GM19438 (cell line): ENCODE measurements at regions not wholly inside any gene's neighbourhood (a gene's known extent, or its start where the extent isn't known, plus 50 kb on each side); places are given as distances from the start of the nearest gene placed in this dataset.
"Not testable (repeated sequence)": the region's sequence is repeated elsewhere in the genome, so short reads cannot be mapped to it uniquely, and the experiment has no call there.

Experiments
- ATAC-seq: cut with Tn5 transposase; IDR thresholded peaks from one replicate; pipeline ENCODE4 v1.9.1; 2021; ENCODE audit warnings: low read depth; ENCODE audit not compliant: unreplicated experiment

- ATAC-seq, result no peak
Observed at GRCh38 chr12:127149226-127149964, 1117.6 kb upstream of the TMEM132C start.

GRCh38 chr12:127150028-127150427 lies 1116.9 kb upstream of the TMEM132C start:
- ATAC-seq, result peak; percentile 74

- ATAC-seq, result peak; percentile 43
Observed at GRCh38 chr12:127150479-127150878, 1116.5 kb upstream of the TMEM132C start.

GRCh38 chr12:127150956-127151355 lies 1116.0 kb upstream of the TMEM132C start:
- no peak for ATAC-seq

- ATAC-seq, result no peak
Observed at GRCh38 chr12:127153996-127154395, 1113.0 kb upstream of the TMEM132C start.

GRCh38 chr12:127154830-127155229 lies 1112.1 kb upstream of the TMEM132C start:
- not testable (repeated sequence) for ATAC-seq

- ATAC-seq, result not testable (repeated sequence)
Observed at GRCh38 chr12:127155935-127156619, 1110.9 kb upstream of the TMEM132C start.

- not testable (repeated sequence) for ATAC-seq
Observed at GRCh38 chr12:127157501-127158366, 1109.2 kb upstream of the TMEM132C start.

- ATAC-seq, result no peak
Observed at GRCh38 chr12:127158385-127159061, 1108.4 kb upstream of the TMEM132C start.

- no peak for ATAC-seq
Observed at GRCh38 chr12:127161466-127161865, 1105.5 kb upstream of the TMEM132C start.

GRCh38 chr12:127162307-127162706 lies 1104.7 kb upstream of the TMEM132C start:
- no peak for ATAC-seq

- peak; percentile 50 for ATAC-seq
Observed at GRCh38 chr12:127162902-127163301, 1104.1 kb upstream of the TMEM132C start.

- ATAC-seq, result peak; percentile 65
Observed at GRCh38 chr12:127165567-127166392, 1101.2 kb upstream of the TMEM132C start.

- no peak for ATAC-seq
Observed at GRCh38 chr12:127169321-127170181, 1097.4 kb upstream of the TMEM132C start.

- ATAC-seq, result no peak
Observed at GRCh38 chr12:127170226-127171180, 1096.5 kb upstream of the TMEM132C start.

GRCh38 chr12:127172861-127173260 lies 1094.1 kb upstream of the TMEM132C start:
- ATAC-seq, result no peak

- not testable (repeated sequence) for ATAC-seq
Observed at GRCh38 chr12:127173971-127174370, 1093.0 kb upstream of the TMEM132C start.

- no peak for ATAC-seq
Observed at GRCh38 chr12:127174881-127175280, 1092.1 kb upstream of the TMEM132C start.
